ENCODE measurements at regions not wholly inside any gene's neighbourhood (a gene's known extent, or its start where the extent isn't known, plus 50 kb on each side); places are given as distances from the start of the nearest gene placed in this dataset.
"Not testable (repeated sequence)": the region's sequence is repeated elsewhere in the genome, so short reads cannot be mapped to it uniquely, and the experiment has no call there.

DNA sequence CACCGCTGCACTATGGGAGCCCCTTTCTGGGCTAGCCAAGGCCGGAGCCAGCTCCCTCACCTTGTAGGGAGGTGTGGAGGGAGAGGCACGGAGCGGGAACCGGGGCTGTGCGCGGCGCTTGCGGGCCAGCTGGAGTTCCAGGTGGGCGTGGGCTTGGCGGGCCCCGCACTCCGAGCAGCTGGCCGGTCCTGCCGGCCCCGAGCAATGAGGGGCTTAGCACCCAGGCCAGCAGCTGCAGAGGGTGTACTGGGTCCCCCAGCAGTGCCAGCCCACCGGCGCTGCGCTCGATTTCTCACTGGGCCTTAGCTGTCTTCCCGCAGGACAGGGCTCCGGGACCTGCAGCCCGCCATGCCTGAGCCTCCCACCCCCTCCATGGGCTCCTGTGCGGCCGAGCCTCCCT, 53.3 kb upstream of the NID2 start:
- not testable (repeated sequence) for DNase-seq

- DNase-seq: no peak
These were observed 52.6 kb upstream of the NID2 start for GRCh38 chr14:52121441-52121840.

- no peak for DNase-seq
These were observed 50.2 kb upstream of the NID2 start for GRCh38 chr14:52119030-52119429.

All from suppressor macrophage treated with lipopolysaccharide for 1 hour (primary cell).